Panc1 (cell line): ENCODE measurements at regions not wholly inside any gene's neighbourhood (a gene's known extent, or its start where the extent isn't known, plus 50 kb on each side); places are given as distances from the start of the nearest gene placed in this dataset.

Source experiments
- ATAC-seq: fragments of 200-7000 bp; cut with Tn5 transposase; 2 replicates; pipeline ENCODE4 v1.9.1; 2020; ENCODE audit warnings: mild to moderate bottlenecking, moderate library complexity
- BruUV-seq: library from RNA; stranded (reverse); fragments of 400-500 nt; replicated peaks from 2 replicates; lab custom pipeline; 2021; lab: Mats Ljungman, UMichigan
- CTCF ChIA-PET: fragments of 300-600 bp; sonication (Branson Sonifier 250); formaldehyde crosslinking; loops from one replicate; lab custom pipeline; 2022; ENCODE audit warnings: antibody characterized with exemption; lab: Charles Lee
- POLR2A ChIA-PET: fragments of 300-600 bp; sonication (Branson Sonifier 250); formaldehyde crosslinking; loops from one replicate; lab custom pipeline; 2022; ENCODE audit warnings: antibody characterized with exemption; lab: Charles Lee
- DNase-seq: peaks from one replicate; pipeline ENCODE4 v3.0.0-alpha.2; 2010; ENCODE audit warnings: low read depth, low spot score
- H3K27ac ChIP-seq: 2 replicates; pipeline ENCODE4 v1.5.1; 2011; ENCODE audit warnings: mild to moderate bottlenecking, low read length, inconsistent platforms
- H3K27me3 ChIP-seq: fragments of 200-500 bp; sonication (Bioruptor generic); 2 replicates; pipeline ENCODE4 v1.6.0; 2014; ENCODE audit warnings: low read length, inconsistent platforms; ENCODE audit not compliant: control insufficient read depth, insufficient read depth
- H3K36me3 ChIP-seq: fragments of 200-500 bp; sonication (Bioruptor generic); 2 replicates; pipeline ENCODE4 v1.5.1; 2014; ENCODE audit warnings: inconsistent platforms, mild to moderate bottlenecking, low read length, moderate library complexity; ENCODE audit not compliant: control insufficient read depth, insufficient read depth
- H3K4me1 ChIP-seq: 2 replicates; pipeline ENCODE4 v1.5.1; 2011; ENCODE audit warnings: inconsistent platforms, mild to moderate bottlenecking, low read length, moderate library complexity; ENCODE audit not compliant: control insufficient read depth, insufficient read depth
- H3K4me3 ChIP-seq, 2 experiments: 2 replicates each; pipeline ENCODE4 v1.5.1; 2011 to 2012; ENCODE audit warnings: low read depth in 2 of 2, low read length in 2 of 2, mild to moderate bottlenecking in 2 of 2, inconsistent platforms in 1 of 2, moderate library complexity in 1 of 2
- H3K9me3 ChIP-seq: fragments of 200-500 bp; sonication (Bioruptor generic); 2 replicates; pipeline ENCODE4 v1.5.1; 2014; ENCODE audit warnings: low read depth, mild to moderate bottlenecking, inconsistent platforms, low read length, moderate library complexity; ENCODE audit not compliant: control insufficient read depth, insufficient read depth
- CTCF ChIP-seq: fragments of 450-650 bp; IDR thresholded peaks from 2 replicates; pipeline ENCODE4 v1.5.1; 2017; ENCODE audit warnings: mild to moderate bottlenecking
- POLR2AphosphoS5 ChIP-seq: IDR thresholded peaks from 2 replicates; pipeline ENCODE4 v1.6.1; 2012; ENCODE audit warnings: mild to moderate bottlenecking, low read depth, low read length, moderate library complexity
- REST ChIP-seq, 2 experiments: IDR thresholded peaks; 2 replicates each; pipeline ENCODE4 v1.6.1; 2011 to 2012; ENCODE audit warnings: low read depth in 2 of 2, control low read depth in 1 of 2, low read length in 1 of 2, mild to moderate bottlenecking in 1 of 2, moderate library complexity in 1 of 2; ENCODE audit not compliant: insufficient read depth in 1 of 2
- SIN3A ChIP-seq: IDR thresholded peaks from 2 replicates; pipeline ENCODE4 v1.6.1; 2012; ENCODE audit warnings: low read depth, mild to moderate bottlenecking, low read length, moderate library complexity, borderline replicate concordance; ENCODE audit not compliant: insufficient read depth
- TCF7L2 ChIP-seq: IDR thresholded peaks from 2 replicates; pipeline ENCODE4 v1.6.1; 2011; ENCODE audit warnings: mild to moderate bottlenecking, low read depth, low read length, inconsistent platforms
- in situ Hi-C: cut with HindIII; loops from 2 replicates; pipeline ENCODE4 v1.10.0; 2016; ENCODE audit warnings: low sequenced_read_pairs, low pct_unique_long_range_greater_than_20kb
- intact Hi-C: fragments of 100-400 bp; cut with micrococcal nuclease; formaldehyde crosslinking; loops from one replicate; pipeline ENCODE4 v1.10.0; 2022; ENCODE audit not compliant: unreplicated experiment

GRCh38 chr16:88286301-88286923 is 96.3 kb upstream of the ZNF469 start:
- no peak; the same call in 1 of the 2 replicates for ATAC-seq
- Histone ChIP-seq H3K27ac (no peak overlapping the region), H3K4me3 (no peak overlapping the region), H3K9me3 (no peaks in the 10 kb centered on the region), H3K27me3 (no peaks in the 10 kb centered on the region), H3K36me3 (no peaks in the 10 kb centered on the region), H3K4me1 (no peaks in the 10 kb centered on the region)
- ChIA-PET POLR2A (no interaction called here), CTCF (interaction anchor here (0.6 to 1.2 kb wide), 5 partner anchors 14 to 174 kb away, joined by 3 to 9 read pairs (median 6); no protein-coding TSS in a partner anchor)
- TF ChIP-seq TCF7L2 (no peak), SIN3A (no peak), CTCF (no peak), POLR2AphosphoS5 (no peak), REST (IDR thresholded peaks at IDR 0.05; ENCODE audit: insufficient read depth in 1 of 2, low read depth in 2 of 2, low read length in 1 of 2) (no peak)
- intact Hi-C loops (no loop called here), in situ Hi-C loops (no loop called here)
- no TSS peak for BruUV-seq
- no peak for DNase-seq

GRCh38 chr16:88287219-88287618 is 95.5 kb upstream of the ZNF469 start:
- Histone ChIP-seq H3K36me3 (no peaks in the 10 kb centered on the region), H3K9me3 (no peaks in the 10 kb centered on the region), H3K4me3 (no peak overlapping the region), H3K27me3 (no peaks in the 10 kb centered on the region), H3K4me1 (no peaks in the 10 kb centered on the region), H3K27ac (no peak overlapping the region)
- CTCF ChIA-PET: interaction anchor here (0.6 to 1.2 kb wide), 6 partner anchors 14 to 213 kb away, joined by 3 to 9 read pairs (median 4); no protein-coding TSS in a partner anchor
- intact Hi-C loops (no loop called here), in situ Hi-C loops (no loop called here)
- peak; percentile 92 for ATAC-seq
- DNase-seq: no peak
- POLR2A ChIA-PET: no interaction called here
- TF ChIP-seq TCF7L2: no peak
- TF ChIP-seq REST (IDR thresholded peaks at IDR 0.05; ENCODE audit: insufficient read depth in 1 of 2, low read depth in 2 of 2, low read length in 1 of 2): no peak
- no peak for TF ChIP-seq POLR2AphosphoS5
- peak; percentile 92 for TF ChIP-seq CTCF
- TF ChIP-seq SIN3A: no peak
- BruUV-seq: no TSS peak
